Endodermal cell (in vitro differentiated cells): ENCODE measurements at regions not wholly inside any gene's neighbourhood (a gene's known extent, or its start where the extent isn't known, plus 50 kb on each side); places are given as distances from the start of the nearest gene placed in this dataset.

Experiments used
- DNase-seq: peaks from one replicate; pipeline ENCODE4 v3.0.0-alpha.2; 2017
- H3K27ac ChIP-seq: 2 replicates; pipeline ENCODE4 v1.5.1; 2013; ENCODE audit warnings: mild to moderate bottlenecking, low read depth, low read length, moderate library complexity
- H3K27me3 ChIP-seq: 2 replicates; pipeline ENCODE4 v1.6.1; 2013; ENCODE audit warnings: mild to moderate bottlenecking, low read length, moderate library complexity; ENCODE audit not compliant: insufficient read depth, control insufficient read depth, poor library complexity, severe bottlenecking
- H3K36me3 ChIP-seq: 2 replicates; pipeline ENCODE4 v1.7.0; 2013; ENCODE audit warnings: mild to moderate bottlenecking, low read length, moderate library complexity; ENCODE audit not compliant: control insufficient read depth, insufficient read depth
- H3K4me1 ChIP-seq: one replicate; pipeline ENCODE4 v1.7.0; 2013; ENCODE audit warnings: low read length; ENCODE audit not compliant: control insufficient read depth, insufficient read depth
- H3K4me3 ChIP-seq: 2 replicates; pipeline ENCODE4 v1.5.1; 2013; ENCODE audit warnings: mild to moderate bottlenecking, low read length, moderate library complexity
- H3K9ac ChIP-seq: 2 replicates; pipeline ENCODE4 v1.6.1; 2013; ENCODE audit warnings: mild to moderate bottlenecking, low read length, moderate library complexity; ENCODE audit not compliant: poor library complexity, severe bottlenecking; ENCODE audit errors: extremely low read depth
- H3K9me3 ChIP-seq: 2 replicates; pipeline ENCODE4 v1.6.1; 2013; ENCODE audit warnings: mild to moderate bottlenecking, low read length, moderate library complexity; ENCODE audit not compliant: control insufficient read depth
- H3K27ac Mint-ChIP-seq: 2 replicates; pipeline ENCODE4 v1.8.0; 2020; ENCODE audit warnings: mixed read lengths
- H3K27me3 Mint-ChIP-seq: 2 replicates; pipeline ENCODE4 v1.8.0; 2021; ENCODE audit warnings: mild to moderate bottlenecking, mixed read lengths; ENCODE audit not compliant: insufficient read depth
- H3K36me3 Mint-ChIP-seq: 2 replicates; pipeline ENCODE4 v1.8.0; 2020; ENCODE audit warnings: low read depth, mixed read lengths
- H3K4me1 Mint-ChIP-seq: 2 replicates; pipeline ENCODE4 v1.8.0; 2020; ENCODE audit warnings: mixed read lengths
- H3K4me3 Mint-ChIP-seq: 2 replicates; pipeline ENCODE4 v1.8.0; 2020; ENCODE audit warnings: mild to moderate bottlenecking, moderate library complexity, mixed read lengths
- H3K9me3 Mint-ChIP-seq: 2 replicates; pipeline ENCODE4 v1.8.0; 2020; ENCODE audit warnings: mild to moderate bottlenecking, mixed read lengths
- WGBS, 2 experiments: methylation state at CpG; one replicate each; pipeline versions ENCODE4 v1.1.5 to v1.1.7; 2013; ENCODE audit warnings: missing lambda C conversion rate in 2 of 2, mixed read lengths in 1 of 2; ENCODE audit not compliant: insufficient coverage in 1 of 2, insufficient read length in 1 of 2; 5-methylcytosine and 5-hydroxymethylcytosine counted together
- TF ChIP-seq, protein P1 (sequence below): fragments of 200-600 bp; sonication (generic); conservative IDR thresholded peaks from 2 replicates; pipeline ENCODE4 v1.5.0; 2021; ENCODE audit warnings: antibody characterized with exemption, mild to moderate bottlenecking

DNA sequence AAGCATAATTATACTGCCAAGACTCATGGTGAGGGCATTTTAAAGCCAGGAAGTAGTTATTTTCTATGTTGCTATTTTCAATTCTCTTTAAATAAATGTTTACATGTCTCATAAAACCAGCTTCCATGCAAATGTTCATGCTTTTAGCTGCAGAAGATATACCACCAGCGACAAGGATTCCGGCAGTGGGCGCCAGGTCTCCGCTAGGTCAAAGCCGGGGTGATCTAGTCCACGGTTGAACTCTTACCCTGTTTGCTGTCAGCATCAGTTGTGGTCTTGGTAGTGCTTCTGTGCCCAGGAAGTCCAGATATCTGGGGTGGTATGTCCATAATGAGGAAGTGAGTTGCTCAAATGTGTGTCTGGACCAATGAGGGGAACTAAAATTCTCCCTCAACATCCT is 265.7 kb downstream of the BRD1 start:
- Mint-ChIP-seq H3K4me3 (no peak overlapping the region), H3K36me3 (no peaks in the 10 kb centered on the region), H3K9me3 (no peaks in the 10 kb centered on the region), H3K4me1 (no peaks in the 10 kb centered on the region), H3K27me3 (no peaks in the 10 kb centered on the region), H3K27ac (no peak overlapping the region)
- WGBS, 2 experiments, result 91% methylated on average over 6 of the region's 6 CpGs; no CpG with 5 or more reads in 1 of the 2 experiments
- no peaks in the 10 kb centered on the region for H3K36me3 ChIP-seq
- no peak for DNase-seq
- no peak overlapping the region for H3K9ac ChIP-seq
- TF ChIP-seq, protein P1, sequence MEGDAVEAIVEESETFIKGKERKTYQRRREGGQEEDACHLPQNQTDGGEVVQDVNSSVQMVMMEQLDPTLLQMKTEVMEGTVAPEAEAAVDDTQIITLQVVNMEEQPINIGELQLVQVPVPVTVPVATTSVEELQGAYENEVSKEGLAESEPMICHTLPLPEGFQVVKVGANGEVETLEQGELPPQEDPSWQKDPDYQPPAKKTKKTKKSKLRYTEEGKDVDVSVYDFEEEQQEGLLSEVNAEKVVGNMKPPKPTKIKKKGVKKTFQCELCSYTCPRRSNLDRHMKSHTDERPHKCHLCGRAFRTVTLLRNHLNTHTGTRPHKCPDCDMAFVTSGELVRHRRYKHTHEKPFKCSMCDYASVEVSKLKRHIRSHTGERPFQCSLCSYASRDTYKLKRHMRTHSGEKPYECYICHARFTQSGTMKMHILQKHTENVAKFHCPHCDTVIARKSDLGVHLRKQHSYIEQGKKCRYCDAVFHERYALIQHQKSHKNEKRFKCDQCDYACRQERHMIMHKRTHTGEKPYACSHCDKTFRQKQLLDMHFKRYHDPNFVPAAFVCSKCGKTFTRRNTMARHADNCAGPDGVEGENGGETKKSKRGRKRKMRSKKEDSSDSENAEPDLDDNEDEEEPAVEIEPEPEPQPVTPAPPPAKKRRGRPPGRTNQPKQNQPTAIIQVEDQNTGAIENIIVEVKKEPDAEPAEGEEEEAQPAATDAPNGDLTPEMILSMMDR, result no peak
- H3K4me3 ChIP-seq, result no peak overlapping the region
- H3K27me3 ChIP-seq, result no peaks in the 10 kb centered on the region
- H3K4me1 ChIP-seq, result no peaks in the 10 kb centered on the region
- H3K9me3 ChIP-seq, result no peaks in the 10 kb centered on the region
- no peak overlapping the region for H3K27ac ChIP-seq

DNA sequence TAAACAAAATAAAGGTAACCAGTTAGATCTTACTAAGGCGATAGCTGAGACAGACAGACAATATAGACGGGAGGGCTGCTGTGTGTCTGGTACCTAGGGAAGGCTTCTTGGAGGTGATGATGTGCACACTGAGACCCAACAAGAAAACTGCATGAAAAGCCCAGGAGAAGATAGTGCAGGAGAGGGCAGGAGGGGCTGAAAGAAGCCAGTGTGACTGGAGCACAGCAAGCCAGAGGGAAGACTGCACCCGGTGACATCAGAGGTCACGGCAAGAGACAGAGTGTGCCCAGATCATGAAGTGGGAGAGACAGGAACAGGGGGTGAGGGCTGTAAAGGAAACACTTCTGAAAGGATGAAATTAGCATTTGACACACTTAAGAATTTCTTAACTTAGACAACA is 266.3 kb downstream of the BRD1 start:
- no peaks in the 10 kb centered on the region for H3K27me3 ChIP-seq
- no peaks in the 10 kb centered on the region for H3K9me3 ChIP-seq
- DNase-seq, result no peak
- Mint-ChIP-seq H3K9me3 (no peaks in the 10 kb centered on the region), H3K27me3 (no peaks in the 10 kb centered on the region), H3K36me3 (no peaks in the 10 kb centered on the region), H3K4me3 (no peak overlapping the region), H3K4me1 (no peaks in the 10 kb centered on the region), H3K27ac (no peak overlapping the region)
- no peak overlapping the region for H3K4me3 ChIP-seq
- H3K9ac ChIP-seq, result no peak overlapping the region
- TF ChIP-seq, protein P1, result no peak
- no peaks in the 10 kb centered on the region for H3K4me1 ChIP-seq
- no peak overlapping the region for H3K27ac ChIP-seq
- 92 to 100% methylated on average over 2 to 4 of the region's 4 CpGs for WGBS, 2 experiments
- no peaks in the 10 kb centered on the region for H3K36me3 ChIP-seq

DNA sequence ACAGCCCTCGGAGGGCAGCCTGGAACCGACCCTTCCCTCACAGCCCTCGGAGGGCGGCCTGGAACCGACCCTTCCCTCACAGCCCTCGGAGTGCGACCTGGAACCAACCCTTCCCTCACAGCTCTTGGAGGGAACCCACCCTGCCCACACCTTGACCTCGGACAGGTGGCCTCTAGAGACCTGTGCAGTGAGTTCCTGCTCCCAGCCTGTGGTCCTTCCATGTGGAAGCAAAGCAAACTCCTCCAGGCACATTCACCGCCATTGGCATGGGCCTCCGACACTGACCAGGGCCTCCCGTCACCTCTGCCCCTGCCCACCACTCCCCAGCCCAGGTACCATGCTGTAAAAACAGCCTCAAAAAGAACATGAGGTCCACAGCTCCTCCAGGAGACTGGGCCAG is 272.1 kb downstream of the BRD1 start:
- H3K9me3 Mint-ChIP-seq, result peaks cover 7% of the 10 kb centered on the region
- H3K4me3 ChIP-seq, result no peak overlapping the region
- peak; percentile 27 for DNase-seq
- H3K27ac ChIP-seq, result no peak overlapping the region
- no peaks in the 10 kb centered on the region for H3K27me3 Mint-ChIP-seq
- no peak overlapping the region for H3K9ac ChIP-seq
- H3K4me1 ChIP-seq, result no peaks in the 10 kb centered on the region
- no peaks in the 10 kb centered on the region for H3K4me1 Mint-ChIP-seq
- 90 to 92% methylated on average over 2 to 11 of the region's 11 CpGs for WGBS, 2 experiments
- H3K36me3 Mint-ChIP-seq, result no peaks in the 10 kb centered on the region
- H3K27ac Mint-ChIP-seq, result no peak overlapping the region
- no peaks in the 10 kb centered on the region for H3K9me3 ChIP-seq
- TF ChIP-seq, protein P1, result no peak
- no peaks in the 10 kb centered on the region for H3K27me3 ChIP-seq
- no peak overlapping the region for H3K4me3 Mint-ChIP-seq
- no peaks in the 10 kb centered on the region for H3K36me3 ChIP-seq
